ENCODE measurements at regions not wholly inside any gene's neighbourhood (a gene's known extent, or its start where the extent isn't known, plus 50 kb on each side); places are given as distances from the start of the nearest gene placed in this dataset.
"Not testable (repeated sequence)": the region's sequence is repeated elsewhere in the genome, so short reads cannot be mapped to it uniquely, and the experiment has no call there.

DNA sequence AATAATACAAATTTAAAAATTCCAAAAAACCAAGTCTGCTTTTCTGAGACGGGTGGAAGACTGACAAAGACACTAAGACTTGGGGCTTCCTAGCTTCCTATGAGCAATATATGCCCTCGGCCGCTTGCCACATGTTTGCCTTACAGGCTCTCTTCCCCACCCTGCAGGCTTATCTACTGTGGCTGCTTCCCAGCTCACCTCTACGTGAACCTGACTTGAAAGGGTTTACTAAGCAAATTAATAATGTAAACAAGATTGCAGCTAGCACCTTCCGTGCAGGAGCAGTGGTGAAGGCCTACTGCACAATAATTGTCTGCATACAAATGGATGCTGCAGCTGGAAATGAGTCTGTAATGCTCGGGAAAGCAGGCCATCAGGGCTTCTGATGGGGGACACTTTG lies 152.9 kb upstream of the DAB1 start:
- no peak for TF ChIP-seq POLR2A (IDR thresholded peaks at IDR 0.05)
- TF ChIP-seq, protein P1, sequence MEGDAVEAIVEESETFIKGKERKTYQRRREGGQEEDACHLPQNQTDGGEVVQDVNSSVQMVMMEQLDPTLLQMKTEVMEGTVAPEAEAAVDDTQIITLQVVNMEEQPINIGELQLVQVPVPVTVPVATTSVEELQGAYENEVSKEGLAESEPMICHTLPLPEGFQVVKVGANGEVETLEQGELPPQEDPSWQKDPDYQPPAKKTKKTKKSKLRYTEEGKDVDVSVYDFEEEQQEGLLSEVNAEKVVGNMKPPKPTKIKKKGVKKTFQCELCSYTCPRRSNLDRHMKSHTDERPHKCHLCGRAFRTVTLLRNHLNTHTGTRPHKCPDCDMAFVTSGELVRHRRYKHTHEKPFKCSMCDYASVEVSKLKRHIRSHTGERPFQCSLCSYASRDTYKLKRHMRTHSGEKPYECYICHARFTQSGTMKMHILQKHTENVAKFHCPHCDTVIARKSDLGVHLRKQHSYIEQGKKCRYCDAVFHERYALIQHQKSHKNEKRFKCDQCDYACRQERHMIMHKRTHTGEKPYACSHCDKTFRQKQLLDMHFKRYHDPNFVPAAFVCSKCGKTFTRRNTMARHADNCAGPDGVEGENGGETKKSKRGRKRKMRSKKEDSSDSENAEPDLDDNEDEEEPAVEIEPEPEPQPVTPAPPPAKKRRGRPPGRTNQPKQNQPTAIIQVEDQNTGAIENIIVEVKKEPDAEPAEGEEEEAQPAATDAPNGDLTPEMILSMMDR (IDR thresholded peaks at IDR 0.05 in 4 of 5, conservative IDR thresholded peaks at IDR 0.05 in 1 of 5): no peak
- no peak for DNase-seq

DNA sequence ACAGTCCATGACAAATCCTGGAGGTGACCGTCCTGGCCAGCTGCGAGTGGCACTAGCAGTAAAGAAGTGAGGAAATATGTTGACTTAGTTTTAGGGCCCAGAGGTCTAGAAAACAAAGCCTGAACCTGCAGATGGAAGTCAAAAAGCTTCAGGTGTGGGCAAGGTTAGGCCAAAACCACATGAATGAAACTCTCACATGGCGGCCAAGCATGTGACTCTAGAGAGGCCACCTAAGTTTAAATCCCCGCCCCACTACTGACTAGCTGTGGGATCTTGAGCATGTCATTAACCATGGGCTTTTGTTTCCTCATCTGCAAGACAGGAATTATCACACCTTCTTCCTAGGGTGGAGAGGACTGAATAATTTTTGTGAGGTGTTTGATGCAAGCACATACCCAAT lies 148.2 kb upstream of the DAB1 start:
- ATAC-seq (no peak), DNase-seq (no peak)
- intact Hi-C loops (cut with DNase I; ENCODE audit: low total_unique reads) (no loop called here), in situ Hi-C loops (cut with MboI; ENCODE audit: low sequenced_read_pairs in 4 of 4) (no loop called here)
- Histone ChIP-seq H3K9me3 (no peaks in the 10 kb centered on the region), H3K27ac (no peak overlapping the region), H3K4me3 (no peak overlapping the region), H3K36me3 (no peaks in the 10 kb centered on the region), H3K27me3 (no peaks in the 10 kb centered on the region), H3K4me1 (no peaks in the 10 kb centered on the region)
- TF ChIP-seq, protein P1 (IDR thresholded peaks at IDR 0.05 in 4 of 5, conservative IDR thresholded peaks at IDR 0.05 in 1 of 5): no peak
- TF ChIP-seq POLR2A (IDR thresholded peaks at IDR 0.05): no peak

More for the DNA sequence above, 152.9 kb upstream of the DAB1 start:
- Histone ChIP-seq H3K4me3 (no peak overlapping the region), H3K27me3 (no peaks in the 10 kb centered on the region), H3K36me3 (no peaks in the 10 kb centered on the region), H3K9me3 (no peaks in the 10 kb centered on the region), H3K27ac (no peak overlapping the region), H3K4me1 (no peaks in the 10 kb centered on the region)
- ATAC-seq: no peak
- intact Hi-C loops (cut with DNase I; ENCODE audit: low total_unique reads) (no loop called here), in situ Hi-C loops (cut with MboI; ENCODE audit: low sequenced_read_pairs in 4 of 4) (no loop called here)

DNA sequence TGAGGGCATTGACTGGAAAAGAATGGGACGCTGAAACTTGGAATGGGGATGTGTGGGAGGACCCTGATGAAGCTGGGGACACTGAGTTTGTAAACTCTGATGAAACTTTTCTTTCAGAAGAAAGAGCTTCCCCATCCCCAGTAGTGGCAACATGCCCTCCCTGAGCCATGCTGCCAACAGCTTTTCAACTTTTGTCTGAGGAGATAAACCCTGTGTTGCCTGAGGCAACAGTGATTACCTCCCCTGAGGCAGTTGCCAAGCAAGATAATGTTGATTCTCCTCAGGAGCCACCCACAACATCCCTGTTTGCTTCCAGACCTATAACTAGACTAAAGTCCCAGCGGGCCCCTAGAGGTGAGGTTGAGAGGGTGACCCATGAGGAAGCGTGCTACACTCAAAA lies 134.2 kb upstream of the DAB1 start:
- ATAC-seq; intact Hi-C loops (cut with DNase I; ENCODE audit: low total_unique reads); in situ Hi-C loops (cut with MboI; ENCODE audit: low sequenced_read_pairs in 4 of 4); H3K36me3 ChIP-seq; H3K4me3 ChIP-seq; H3K4me1 ChIP-seq; H3K27me3 ChIP-seq; H3K9me3 ChIP-seq; H3K27ac ChIP-seq; DNase-seq: not testable (repeated sequence)

DNA sequence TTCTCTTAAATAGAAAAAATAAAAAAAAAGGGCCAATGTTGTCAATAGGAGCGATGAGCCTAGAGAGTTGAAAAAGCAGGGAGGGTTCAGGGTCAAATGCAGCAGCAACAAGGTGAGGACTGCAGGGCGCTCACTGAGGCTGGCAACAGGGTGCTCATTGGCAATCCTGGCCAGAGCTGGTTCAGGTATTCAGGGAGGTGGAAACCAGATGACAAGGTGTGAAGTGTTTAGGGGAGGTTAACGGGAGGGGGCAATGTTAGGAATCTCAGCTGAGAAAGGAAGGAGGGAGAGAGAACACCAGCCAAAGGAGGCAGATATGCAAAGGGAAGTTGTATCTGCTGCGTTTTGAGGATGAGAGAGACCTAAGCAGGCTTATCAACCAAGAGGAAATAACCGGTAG lies 129.8 kb upstream of the DAB1 start:
- Histone ChIP-seq H3K27ac (no peak overlapping the region), H3K27me3 (no peaks in the 10 kb centered on the region), H3K9me3 (no peaks in the 10 kb centered on the region), H3K4me3 (no peak overlapping the region), H3K36me3 (no peaks in the 10 kb centered on the region), H3K4me1 (no peaks in the 10 kb centered on the region)
- TF ChIP-seq, protein P1 (IDR thresholded peaks at IDR 0.05 in 4 of 5, conservative IDR thresholded peaks at IDR 0.05 in 1 of 5): no peak
- no peak for TF ChIP-seq POLR2A (IDR thresholded peaks at IDR 0.05)
- in situ Hi-C loops (cut with MboI; ENCODE audit: low sequenced_read_pairs in 4 of 4): no loop called here
- intact Hi-C loops (cut with DNase I; ENCODE audit: low total_unique reads): no loop called here
- no peak for DNase-seq
- ATAC-seq: no peak

DNA sequence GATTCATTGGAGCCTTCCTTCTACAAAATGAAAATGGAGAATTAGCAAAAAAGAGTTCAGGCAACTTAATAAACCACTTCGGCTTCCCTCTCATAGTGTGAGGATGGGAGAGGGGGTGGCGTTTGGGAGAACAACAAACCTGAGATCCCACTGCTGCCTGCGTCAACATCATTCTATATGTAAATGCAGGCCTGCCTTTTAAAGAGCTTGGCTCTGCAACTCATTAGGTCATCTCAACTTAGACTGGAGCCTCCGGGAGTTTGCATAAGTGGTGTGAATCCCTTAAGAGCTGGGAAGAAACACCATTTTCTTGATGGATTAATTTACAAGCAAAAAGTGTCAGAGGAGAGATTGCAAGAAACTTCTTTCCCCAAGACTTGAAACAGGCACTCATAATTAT lies 127.6 kb upstream of the DAB1 start:
- H3K4me1 ChIP-seq: no peaks in the 10 kb centered on the region
- ATAC-seq: no peak
- TF ChIP-seq POLR2A (IDR thresholded peaks at IDR 0.05): no peak
- TF ChIP-seq, protein P1 (IDR thresholded peaks at IDR 0.05 in 4 of 5, conservative IDR thresholded peaks at IDR 0.05 in 1 of 5): no peak
- DNase-seq: no peak
- in situ Hi-C loops (cut with MboI; ENCODE audit: low sequenced_read_pairs in 4 of 4): no loop called here
- no peak overlapping the region for H3K4me3 ChIP-seq
- H3K27ac ChIP-seq: no peak overlapping the region
- H3K27me3 ChIP-seq: no peaks in the 10 kb centered on the region
- intact Hi-C loops (cut with DNase I; ENCODE audit: low total_unique reads): no loop called here
- H3K36me3 ChIP-seq: no peaks in the 10 kb centered on the region
- H3K9me3 ChIP-seq: no peaks in the 10 kb centered on the region
